Endothelial cell of umbilical vein (primary cell): ENCODE measurements at regions not wholly inside any gene's neighbourhood (a gene's known extent, or its start where the extent isn't known, plus 50 kb on each side); places are given as distances from the start of the nearest gene placed in this dataset.

Experiments
- BruUV-seq: library from RNA; stranded (reverse); fragments of 400-500 nt; replicated peaks from 2 replicates; lab custom pipeline; 2021; lab: Mats Ljungman, UMichigan
- CTCF ChIA-PET: fragments of 300-600, 350-600 bp; sonication (Branson Sonifier 250); formaldehyde crosslinking; loops from one replicate; lab custom pipeline; 2021; ENCODE audit warnings: antibody characterized with exemption, inconsistent platforms; lab: Charles Lee
- POLR2A ChIA-PET: fragments of 300-600, 350-600 bp; sonication (Branson Sonifier 250); formaldehyde crosslinking; loops from one replicate; lab custom pipeline; 2021; ENCODE audit warnings: antibody characterized with exemption, inconsistent platforms; lab: Charles Lee
- DNase-seq: peaks from one replicate; pipeline ENCODE4 v3.0.0-alpha.2; 2011; ENCODE audit warnings: low read depth, low spot score
- FAIRE-seq: peaks from 2 replicates; lab custom pipeline; 2011; peaks lifted over from hg19 to GRCh38; lab: Jason Lieb, UNC
- H2AFZ ChIP-seq: 2 replicates; pipeline ENCODE4 v1.6.0; 2012; ENCODE audit warnings: low read depth, low read length, control low read depth, inconsistent platforms
- H3K27ac ChIP-seq: 2 replicates; pipeline ENCODE4 v1.5.1; 2011; ENCODE audit warnings: low read depth, mild to moderate bottlenecking, control low read depth, low read length, moderate library complexity; ENCODE audit not compliant: insufficient read depth
- H3K27me3 ChIP-seq, 2 experiments: 2 replicates each; pipeline versions ENCODE4 v1.6.0 to v1.6.1; 2011; ENCODE audit warnings: low read length in 2 of 2, mixed read lengths in 1 of 2; ENCODE audit not compliant: control insufficient read depth in 2 of 2, insufficient read depth in 2 of 2
- H3K36me3 ChIP-seq, 2 experiments: 2 replicates in 1 of 2; 3 replicates in 1 of 2; pipeline ENCODE4 v1.5.1; 2011; ENCODE audit warnings: low read length in 2 of 2, mild to moderate bottlenecking in 1 of 2, moderate library complexity in 1 of 2; ENCODE audit not compliant: control insufficient read depth in 2 of 2, insufficient read depth in 2 of 2; ENCODE audit errors: extremely low read depth in 1 of 2
- H3K4me1 ChIP-seq: 3 replicates; pipeline ENCODE4 v1.5.1; 2011; ENCODE audit warnings: mild to moderate bottlenecking, low read length; ENCODE audit not compliant: control insufficient read depth, insufficient read depth; ENCODE audit errors: extremely low read depth
- H3K4me2 ChIP-seq: 2 replicates; pipeline ENCODE4 v1.6.1; 2011; ENCODE audit warnings: low read length, control low read depth, mixed read lengths; ENCODE audit not compliant: insufficient read depth
- H3K4me3 ChIP-seq, 3 experiments: fragments of 200-600 bp in 1 of 3; sonication (generic), shearing (Covaris generic) in 1 of 3; replicated peaks in 1 of 3; 2 replicates each; pipeline ENCODE4 v1.5.1; 2011 to 2016; ENCODE audit warnings: control low read depth in 3 of 3, low read length in 3 of 3, mild to moderate bottlenecking in 2 of 3, inconsistent platforms in 1 of 3, low read depth in 1 of 3, moderate library complexity in 1 of 3; ENCODE audit not compliant: insufficient read depth in 1 of 3
- H3K79me2 ChIP-seq: 2 replicates; pipeline ENCODE4 v1.6.0; 2012; ENCODE audit warnings: low read length, inconsistent platforms; ENCODE audit not compliant: control insufficient read depth, insufficient read depth
- H3K9ac ChIP-seq: replicated peaks from 2 replicates; pipeline ENCODE3; 2011; ENCODE audit warnings: low read length, control low read depth; ENCODE audit not compliant: insufficient read depth; ENCODE audit errors: extremely low read depth
- H3K9me1 ChIP-seq: replicated peaks from 3 replicates; pipeline ENCODE4 v1.6.0; 2011; ENCODE audit warnings: mild to moderate bottlenecking, low read length; ENCODE audit not compliant: control insufficient read depth, insufficient read depth; ENCODE audit errors: extremely low read depth
- H3K9me3 ChIP-seq: replicated peaks from 2 replicates; pipeline ENCODE4 v1.5.1; 2012; ENCODE audit warnings: low read length, inconsistent platforms; ENCODE audit not compliant: control insufficient read depth, insufficient read depth
- H4K20me1 ChIP-seq: replicated peaks from 2 replicates; pipeline ENCODE3; 2011; ENCODE audit warnings: mild to moderate bottlenecking, low read length; ENCODE audit not compliant: control insufficient read depth, insufficient read depth; ENCODE audit errors: extremely low read depth
- CTCF ChIP-seq, 2 donors: IDR thresholded peaks; 1 replicate in 1 of 2; 2 replicates in 1 of 2; pipeline ENCODE4 v1.5.1; 2011; ENCODE audit warnings: low read length in 2 of 2, mild to moderate bottlenecking in 2 of 2, moderate library complexity in 2 of 2, control low read depth in 1 of 2, inconsistent platforms in 1 of 2, low read depth in 1 of 2; ENCODE audit not compliant: insufficient read depth in 1 of 2; ENCODE audit errors: extremely low read depth in 1 of 2
- EZH2 ChIP-seq: IDR thresholded peaks from 2 replicates; pipeline ENCODE4 v1.6.1; 2012; ENCODE audit warnings: borderline replicate concordance, low read depth, mild to moderate bottlenecking, moderate library complexity, low read length, inconsistent platforms; ENCODE audit not compliant: severe bottlenecking
- FOS ChIP-seq: IDR thresholded peaks from 2 replicates; pipeline ENCODE4 v1.6.1; 2011; ENCODE audit warnings: mild to moderate bottlenecking, low read length, moderate library complexity, borderline replicate concordance; ENCODE audit not compliant: insufficient read depth
- GATA2 ChIP-seq: IDR thresholded peaks from 2 replicates; pipeline ENCODE4 v1.7.0; 2011; ENCODE audit warnings: low read depth, mild to moderate bottlenecking, moderate library complexity, mixed read lengths, low read length; ENCODE audit not compliant: insufficient read length, insufficient read depth
- JUN ChIP-seq: IDR thresholded peaks from 2 replicates; pipeline ENCODE4 v1.6.1; 2011; ENCODE audit warnings: borderline replicate concordance, low read depth; ENCODE audit not compliant: insufficient read length, insufficient read depth
- MAX ChIP-seq: IDR thresholded peaks from 2 replicates; pipeline ENCODE4 v1.6.1; 2011; ENCODE audit not compliant: insufficient read depth, insufficient read length
- MYC ChIP-seq: IDR thresholded peaks from one replicate; pipeline ENCODE4 v1.6.1; 2011; ENCODE audit warnings: mild to moderate bottlenecking, low read depth, low read length
- POLR2A ChIP-seq: IDR thresholded peaks from 2 replicates; pipeline ENCODE4 v1.6.1; 2012; ENCODE audit warnings: low read depth, mild to moderate bottlenecking, control low read depth, low read length
- POLR2AphosphoS5 ChIP-seq: IDR thresholded peaks from 2 replicates; pipeline ENCODE4 v1.6.1; 2012; ENCODE audit warnings: low read depth, mild to moderate bottlenecking, control low read depth, low read length, moderate library complexity; ENCODE audit not compliant: insufficient read depth
- dilution Hi-C: fragments of 300-500 bp; cut with MboI; formaldehyde crosslinking; loops from one replicate; pipeline ENCODE4 v1.15.0; 2019; ENCODE audit warnings: low sequenced_read_pairs; ENCODE audit not compliant: extremely low pct_ligation_motif_present
- intact Hi-C: fragments of 100-400 bp; cut with micrococcal nuclease; formaldehyde crosslinking; loops from one replicate; pipeline ENCODE4 v1.10.0; 2022

DNA sequence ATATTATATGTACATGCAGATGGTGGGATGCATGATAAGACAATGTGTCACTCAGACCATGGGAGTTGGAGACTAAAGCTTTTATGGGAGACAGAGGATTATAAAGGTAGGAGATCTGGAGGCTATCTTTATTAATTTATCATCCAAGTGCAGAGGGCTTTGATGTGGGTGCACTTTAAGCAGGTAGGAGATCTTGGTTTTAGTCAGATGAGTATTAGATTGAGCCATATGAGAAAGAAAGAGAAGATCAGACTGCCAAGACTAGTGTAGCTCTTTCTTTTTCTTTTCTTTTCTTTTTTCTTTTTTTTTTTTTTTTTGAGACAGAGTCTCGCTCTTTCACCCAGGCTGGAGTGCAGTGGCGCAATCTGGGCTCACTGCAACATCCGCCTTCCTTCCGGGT lies 84.9 kb upstream of the CAMK2D start:
- no peaks in the 10 kb centered on the region for H3K9me3 ChIP-seq
- no peak overlapping the region for H3K27ac ChIP-seq
- H3K79me2 ChIP-seq, result no peaks in the 10 kb centered on the region
- FAIRE-seq, result no peak
- no peak overlapping the region for H2AFZ ChIP-seq
- ChIA-PET POLR2A (no interaction called here), CTCF (interaction anchor here (1.2 kb wide), 1 partner anchor 11 kb away, joined by 3 read pairs; no protein-coding TSS in a partner anchor)
- H3K27me3 ChIP-seq, result no peaks in the 10 kb centered on the region
- H3K36me3 ChIP-seq, result no peaks in the 10 kb centered on the region
- no peaks in the 10 kb centered on the region for H3K9me1 ChIP-seq
- no peak overlapping the region for H3K9ac ChIP-seq
- DNase-seq, result no peak
- no TSS peak for BruUV-seq
- H3K4me3 ChIP-seq, result no peak overlapping the region
- intact Hi-C loops, result no loop called here
- no peak overlapping the region for H3K4me2 ChIP-seq
- TF ChIP-seq MYC, result no peak
- TF ChIP-seq MAX, result no peak
- TF ChIP-seq GATA2, result no peak
- TF ChIP-seq CTCF (IDR thresholded peaks at IDR 0.05; ENCODE audit: extremely low read depth in 1 of 2, insufficient read depth in 1 of 2, low read depth in 1 of 2, low read length in 2 of 2), result no peak
- TF ChIP-seq EZH2, result no peak
- TF ChIP-seq JUN, result no peak
- TF ChIP-seq POLR2AphosphoS5, result no peak
- TF ChIP-seq POLR2A, result no peak
- no peak for TF ChIP-seq FOS
- dilution Hi-C loops, result no loop called here
- H3K4me1 ChIP-seq, result no peaks in the 10 kb centered on the region
- H4K20me1 ChIP-seq, result no peaks in the 10 kb centered on the region
